SH-SY5Y (cell line): ENCODE measurements at regions not wholly inside any gene's neighbourhood (a gene's known extent, or its start where the extent isn't known, plus 50 kb on each side); places are given as distances from the start of the nearest gene placed in this dataset.

Source experiments
- GATA2 ChIP-seq: IDR thresholded peaks from 2 replicates; pipeline ENCODE4 v1.6.1; 2011; ENCODE audit warnings: mild to moderate bottlenecking, low read depth, low read length
- GATA3 ChIP-seq: IDR thresholded peaks from 2 replicates; pipeline ENCODE4 v1.6.1; 2011; ENCODE audit warnings: low read depth, mild to moderate bottlenecking, low read length, moderate library complexity

DNA sequence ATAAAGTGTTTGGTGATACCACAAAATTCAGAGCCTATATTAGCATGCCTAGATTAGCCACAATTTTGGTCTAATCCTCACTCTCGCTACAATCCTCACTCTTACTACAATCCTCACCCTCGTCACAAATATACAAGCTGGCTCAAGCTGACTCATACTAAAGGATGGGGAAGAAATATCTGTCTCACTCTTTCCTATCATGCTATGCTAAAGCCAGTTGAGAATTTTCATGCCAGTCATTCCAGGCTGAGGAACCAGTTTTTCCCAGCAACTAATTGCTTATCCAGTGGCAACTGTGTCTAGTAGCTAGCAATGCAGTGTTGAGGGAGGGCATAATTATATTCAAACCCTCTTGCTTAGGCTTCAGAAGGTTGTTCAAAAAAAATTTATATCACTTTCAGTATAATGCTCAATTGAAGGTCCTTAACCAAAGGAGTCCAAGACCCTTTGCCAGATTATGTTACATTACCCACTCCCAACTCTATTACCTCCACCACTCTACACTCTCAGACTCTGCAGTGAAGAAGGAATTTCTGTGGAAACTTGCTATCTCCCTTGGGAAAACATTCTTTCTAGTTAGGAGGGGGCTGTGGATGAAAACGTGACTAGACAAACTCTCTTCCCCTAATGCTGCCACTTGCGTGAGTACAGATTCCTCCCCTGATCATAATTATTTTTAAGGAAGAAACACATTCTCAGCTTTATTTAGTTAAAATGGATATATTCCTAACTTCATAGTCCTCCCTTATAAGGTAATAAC lies 810.3 kb upstream of the ACO1 start:
- TF ChIP-seq GATA2: no peak
- no peak for TF ChIP-seq GATA3

GRCh38 chr9:31582071-31582470 lies 802.4 kb upstream of the ACO1 start:
- TF ChIP-seq GATA2: no peak
- TF ChIP-seq GATA3: no peak

- TF ChIP-seq GATA3 (no peak), GATA2 (no peak)
Measured at GRCh38 chr9:31582561-31582960, 801.9 kb upstream of the ACO1 start.

DNA sequence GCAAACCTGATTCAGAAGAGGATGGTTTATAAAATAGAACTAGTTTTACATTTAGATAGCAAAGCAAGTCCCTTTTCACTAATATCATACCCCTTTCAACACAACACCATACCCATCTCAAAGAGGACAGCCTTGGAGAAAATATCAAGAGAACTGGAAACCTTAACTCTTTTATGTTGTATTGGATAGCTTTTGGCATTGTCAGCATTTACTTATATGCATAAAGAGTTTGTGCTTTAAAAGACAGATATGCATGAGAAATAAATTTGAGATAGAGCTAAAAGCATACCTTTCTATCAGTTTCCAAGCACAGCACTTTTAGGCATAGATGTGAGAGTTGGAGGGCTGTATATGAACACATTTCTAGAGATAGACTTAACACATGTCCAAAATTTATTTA lies 799.3 kb upstream of the ACO1 start:
- TF ChIP-seq GATA3: no peak
- TF ChIP-seq GATA2: no peak

GRCh38 chr9:31587146-31587545 lies 797.3 kb upstream of the ACO1 start:
- TF ChIP-seq GATA3: no peak
- no peak for TF ChIP-seq GATA2

GRCh38 chr9:31588006-31588405 lies 796.4 kb upstream of the ACO1 start:
- TF ChIP-seq GATA2 (no peak), GATA3 (no peak)

- TF ChIP-seq GATA2 (no peak), GATA3 (no peak)
Measured at GRCh38 chr9:31588756-31589155, 795.7 kb upstream of the ACO1 start.

DNA sequence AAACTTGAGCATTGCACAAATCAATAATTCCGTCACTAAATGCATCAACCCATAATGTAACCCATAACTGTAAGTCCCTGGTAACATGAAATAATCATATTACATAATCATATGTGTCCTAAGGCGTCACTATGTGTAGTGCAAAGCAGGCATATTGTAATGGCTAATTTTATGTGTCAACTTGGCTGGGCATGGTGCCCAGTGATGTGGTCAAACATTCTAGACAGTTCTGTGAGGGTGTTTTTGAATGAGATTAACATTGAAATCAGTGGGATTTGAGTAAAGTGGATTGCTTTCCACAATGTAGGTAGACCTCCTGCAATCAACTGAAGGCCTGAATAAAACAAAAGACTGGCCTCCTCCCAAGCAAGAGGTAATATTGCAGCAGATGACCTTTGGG lies 794.4 kb upstream of the ACO1 start:
- no peak for TF ChIP-seq GATA3
- no peak for TF ChIP-seq GATA2

DNA sequence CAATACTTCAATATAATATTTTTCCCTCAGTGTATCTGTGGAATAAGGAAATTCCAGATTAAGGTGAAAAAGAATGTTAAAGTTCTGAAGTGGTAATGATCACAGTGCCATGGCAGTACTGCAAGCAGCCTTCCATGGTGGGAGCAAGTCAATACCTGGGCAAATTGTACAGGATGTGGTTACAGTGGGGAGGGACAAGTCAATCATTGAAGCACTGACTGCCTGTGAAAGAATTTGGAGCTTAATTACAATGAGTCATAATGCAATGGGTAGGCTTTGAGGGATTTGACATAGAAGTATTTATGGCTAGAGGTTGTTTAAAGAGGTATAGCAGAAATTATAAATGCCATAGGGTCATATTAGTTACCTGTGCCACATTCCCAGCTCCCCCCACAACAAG lies 786.5 kb upstream of the ACO1 start:
- no peak for TF ChIP-seq GATA2
- TF ChIP-seq GATA3: no peak

DNA sequence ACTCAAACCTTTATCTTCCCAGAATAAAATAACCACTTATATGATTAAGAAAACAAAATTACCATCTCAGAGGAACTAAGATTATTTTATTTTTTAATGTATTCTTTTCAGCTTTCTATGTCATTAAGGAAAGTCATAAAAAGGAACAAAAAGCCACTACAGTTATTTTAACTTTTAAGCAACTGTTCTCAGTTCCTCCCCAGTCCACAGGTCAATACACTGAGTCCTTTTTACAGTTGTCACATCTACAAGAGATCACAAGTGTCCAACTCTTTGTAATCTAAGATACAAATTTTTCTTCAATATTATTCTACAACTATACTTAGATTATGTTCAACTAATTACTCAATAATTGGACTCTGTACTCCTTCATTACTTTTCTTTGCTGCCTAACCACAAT lies 782.8 kb upstream of the ACO1 start:
- no peak for TF ChIP-seq GATA2
- no peak for TF ChIP-seq GATA3

- TF ChIP-seq GATA3 (no peak), GATA2 (no peak)
Measured at GRCh38 chr9:31604531-31604930, 779.9 kb upstream of the ACO1 start.

DNA sequence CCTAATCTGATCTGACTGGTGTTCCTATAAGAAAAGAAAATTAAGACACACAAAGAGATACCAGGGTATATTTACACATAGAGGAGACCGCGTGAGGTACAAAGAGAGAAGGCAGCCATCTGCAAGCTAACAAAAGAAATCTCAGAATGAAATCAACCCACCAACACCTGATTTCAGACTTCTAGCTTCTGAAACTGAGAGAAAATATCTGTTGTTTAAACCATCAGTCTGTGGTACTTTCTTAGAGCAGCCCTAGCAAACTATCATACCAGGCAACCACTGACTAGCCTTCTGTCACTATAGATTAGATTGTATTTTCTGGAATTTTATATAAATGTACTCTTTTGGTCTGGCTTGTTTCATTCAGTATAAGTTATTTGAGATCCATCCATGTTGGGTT lies 779.3 kb upstream of the ACO1 start:
- no peak for TF ChIP-seq GATA3
- no peak for TF ChIP-seq GATA2

GRCh38 chr9:31606678-31607077 lies 777.8 kb upstream of the ACO1 start:
- TF ChIP-seq GATA3 (no peak), GATA2 (no peak)

GRCh38 chr9:31608416-31608815 lies 776.0 kb upstream of the ACO1 start:
- no peak for TF ChIP-seq GATA2
- no peak for TF ChIP-seq GATA3

GRCh38 chr9:31608881-31609280 lies 775.6 kb upstream of the ACO1 start:
- TF ChIP-seq GATA3: no peak
- TF ChIP-seq GATA2: no peak
